Sigmoid colon (tissue), 6 donors: ENCODE measurements at regions not wholly inside any gene's neighbourhood (a gene's known extent, or its start where the extent isn't known, plus 50 kb on each side); places are given as distances from the start of the nearest gene placed in this dataset.

Experiments used
- DNase-seq: peaks from one replicate; pipeline ENCODE4 v3.0.0-alpha.2; 2019
- H3K27ac ChIP-seq, 4 donors: fragments of 200-600 bp; sonication (generic); one replicate each; pipeline ENCODE4 v1.5.1; 2016 to 2019; ENCODE audit warnings: mild to moderate bottlenecking in 1 of 4
- H3K27me3 ChIP-seq, 3 donors: fragments of 200-600 bp; sonication (generic); one replicate each; pipeline ENCODE4 v1.5.1; 2019; ENCODE audit warnings: mild to moderate bottlenecking in 1 of 3
- H3K36me3 ChIP-seq, 4 donors: fragments of 200-600 bp; sonication (generic); one replicate each; pipeline ENCODE4 v1.5.1; 2016 to 2019
- H3K4me1 ChIP-seq, 4 donors: fragments of 200-600 bp; sonication (generic); one replicate each; pipeline ENCODE4 v1.5.1; 2017 to 2019
- H3K4me3 ChIP-seq, 4 donors: fragments of 200-600 bp; sonication (generic); one replicate each; pipeline ENCODE4 v1.5.1; 2017 to 2019; ENCODE audit warnings: mild to moderate bottlenecking in 2 of 4, moderate library complexity in 1 of 4
- H3K9me3 ChIP-seq, 4 donors: fragments of 200-600 bp in 3 of 4; sonication (generic) in 3 of 4; one replicate each; pipeline versions ENCODE4 v1.5.1 to v1.6.1; 2013 to 2019
- EP300 ChIP-seq, 4 donors: sonication (generic); formaldehyde crosslinking; IDR thresholded peaks; one replicate each; pipeline ENCODE4 v1.6.1; 2017; ENCODE audit warnings: antibody characterized with exemption in 4 of 4
- POLR2A ChIP-seq, 2 donors: fragments of 450-650 bp; IDR thresholded peaks; one replicate each; pipeline ENCODE4 v1.6.1; 2016; ENCODE audit warnings: antibody characterized with exemption in 2 of 2, mild to moderate bottlenecking in 2 of 2, moderate library complexity in 2 of 2
- POLR2AphosphoS5 ChIP-seq, 4 donors: sonication (generic); formaldehyde crosslinking; IDR thresholded peaks; one replicate each; pipeline ENCODE4 v1.6.1; 2017; ENCODE audit warnings: antibody characterized with exemption in 4 of 4
- WGBS, 2 donors: extraction: QIAGEN DNeasy Blood & Tissue Kit; methylation state at CpG; one replicate each; pipeline ENCODE4 v1.1.7; 2013; 5-methylcytosine and 5-hydroxymethylcytosine counted together
- intact Hi-C: fragments of 100-400 bp; cut with DNase I; formaldehyde crosslinking; loops from one replicate; pipeline ENCODE4 v1.15.1; 2023
- TF ChIP-seq, protein P1 (sequence below), 4 experiments: fragments of 450-650 bp in 3 of 4; fragments of 200-600 bp in 1 of 4; IDR thresholded peaks; one replicate each; pipeline ENCODE4 v1.5.1; 2016 to 2019; ENCODE audit warnings: antibody characterized with exemption in 4 of 4, mild to moderate bottlenecking in 3 of 4, moderate library complexity in 2 of 4
- donor health status: healthy with polysubstance abuse.
- donor health status: healthy.

GRCh38 chr3:41045491-41045890 lies 153.8 kb upstream of the CTNNB1 start:
- H3K36me3 ChIP-seq, result no peaks in the 10 kb centered on the region
- TF ChIP-seq POLR2AphosphoS5 (IDR thresholded peaks at IDR 0.05), result no peak
- no peak for TF ChIP-seq POLR2A (IDR thresholded peaks at IDR 0.05)
- no peak for TF ChIP-seq EP300 (IDR thresholded peaks at IDR 0.05)
- TF ChIP-seq, protein P1, sequence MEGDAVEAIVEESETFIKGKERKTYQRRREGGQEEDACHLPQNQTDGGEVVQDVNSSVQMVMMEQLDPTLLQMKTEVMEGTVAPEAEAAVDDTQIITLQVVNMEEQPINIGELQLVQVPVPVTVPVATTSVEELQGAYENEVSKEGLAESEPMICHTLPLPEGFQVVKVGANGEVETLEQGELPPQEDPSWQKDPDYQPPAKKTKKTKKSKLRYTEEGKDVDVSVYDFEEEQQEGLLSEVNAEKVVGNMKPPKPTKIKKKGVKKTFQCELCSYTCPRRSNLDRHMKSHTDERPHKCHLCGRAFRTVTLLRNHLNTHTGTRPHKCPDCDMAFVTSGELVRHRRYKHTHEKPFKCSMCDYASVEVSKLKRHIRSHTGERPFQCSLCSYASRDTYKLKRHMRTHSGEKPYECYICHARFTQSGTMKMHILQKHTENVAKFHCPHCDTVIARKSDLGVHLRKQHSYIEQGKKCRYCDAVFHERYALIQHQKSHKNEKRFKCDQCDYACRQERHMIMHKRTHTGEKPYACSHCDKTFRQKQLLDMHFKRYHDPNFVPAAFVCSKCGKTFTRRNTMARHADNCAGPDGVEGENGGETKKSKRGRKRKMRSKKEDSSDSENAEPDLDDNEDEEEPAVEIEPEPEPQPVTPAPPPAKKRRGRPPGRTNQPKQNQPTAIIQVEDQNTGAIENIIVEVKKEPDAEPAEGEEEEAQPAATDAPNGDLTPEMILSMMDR (IDR thresholded peaks at IDR 0.05), result no peak

GRCh38 chr3:41050144-41050543 lies 149.2 kb upstream of the CTNNB1 start:
- intact Hi-C loops, result no loop called here
- TF ChIP-seq POLR2A (IDR thresholded peaks at IDR 0.05) (no peak), POLR2AphosphoS5 (IDR thresholded peaks at IDR 0.05) (no peak), EP300 (IDR thresholded peaks at IDR 0.05) (no peak)
- TF ChIP-seq, protein P1 (IDR thresholded peaks at IDR 0.05), result no peak
- Histone ChIP-seq H3K4me3 (no peak overlapping the region), H3K9me3 (peaks cover 0 to 2% (median 0%) of the 10 kb centered on the region in 4 donors), H3K36me3 (no peaks in the 10 kb centered on the region), H3K27me3 (no peaks in the 10 kb centered on the region), H3K4me1 (no peaks in the 10 kb centered on the region), H3K27ac (no peak overlapping the region)
- no peak for DNase-seq
- 46 to 85% methylated on average over 4 of the region's 4 CpGs for WGBS, 2 donors

More at GRCh38 chr3:41045491-41045890, 153.8 kb upstream of the CTNNB1 start:
- Histone ChIP-seq H3K27ac (no peak overlapping the region), H3K4me1 (no peaks in the 10 kb centered on the region), H3K9me3 (peaks cover 0 to 2% (median 0%) of the 10 kb centered on the region in 4 donors), H3K4me3 (no peak overlapping the region), H3K27me3 (no peaks in the 10 kb centered on the region)
- intact Hi-C loops, result no loop called here
- WGBS, 2 donors, result 83 to 87% methylated on average over 4 of the region's 4 CpGs
- DNase-seq, result no peak

GRCh38 chr3:41053220-41053619 lies 146.1 kb upstream of the CTNNB1 start:
- Histone ChIP-seq H3K27ac (no peak overlapping the region), H3K36me3 (no peaks in the 10 kb centered on the region), H3K9me3 (no peaks in the 10 kb centered on the region), H3K4me1 (no peaks in the 10 kb centered on the region), H3K27me3 (no peaks in the 10 kb centered on the region), H3K4me3 (no peak overlapping the region)
- TF ChIP-seq POLR2A (IDR thresholded peaks at IDR 0.05), result no peak
- no peak for TF ChIP-seq POLR2AphosphoS5 (IDR thresholded peaks at IDR 0.05)
- TF ChIP-seq, protein P1 (IDR thresholded peaks at IDR 0.05), result no peak
- TF ChIP-seq EP300 (IDR thresholded peaks at IDR 0.05), result no peak
- DNase-seq, result no peak
- 89 to 96% methylated on average over 2 of the region's 2 CpGs for WGBS, 2 donors
- intact Hi-C loops, result no loop called here

DNA sequence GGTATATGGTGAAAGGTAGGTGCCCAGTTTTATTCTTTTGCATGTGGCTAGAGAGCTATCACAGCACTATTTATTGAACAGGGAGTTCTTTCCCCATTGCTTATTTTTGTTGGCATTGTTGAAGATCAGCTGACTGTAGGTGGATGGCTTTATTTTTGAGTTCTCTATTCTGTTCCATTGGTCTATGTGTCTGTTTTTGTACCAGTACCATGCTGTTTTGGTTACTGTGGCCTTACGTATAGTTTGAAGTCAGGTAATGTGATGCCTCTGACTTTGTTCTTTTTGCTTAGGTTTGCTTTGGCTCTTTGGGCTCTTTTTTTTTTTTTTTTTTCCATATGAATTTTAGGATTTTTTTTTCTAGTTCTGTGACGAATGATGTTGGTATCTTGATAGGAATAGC lies 139.2 kb upstream of the CTNNB1 start:
- H3K36me3 ChIP-seq, result no peaks in the 10 kb centered on the region
- TF ChIP-seq POLR2A (IDR thresholded peaks at IDR 0.05) (no peak), EP300 (IDR thresholded peaks at IDR 0.05) (no peak), POLR2AphosphoS5 (IDR thresholded peaks at IDR 0.05) (no peak)
- 92 to 96% methylated on average over 2 of the region's 2 CpGs for WGBS, 2 donors
- DNase-seq, result no peak
- no peaks in the 10 kb centered on the region for H3K9me3 ChIP-seq
- no peak overlapping the region for H3K27ac ChIP-seq
- H3K4me1 ChIP-seq, result no peaks in the 10 kb centered on the region
- intact Hi-C loops, result no loop called here
- H3K4me3 ChIP-seq, result no peak overlapping the region
- H3K27me3 ChIP-seq, result no peaks in the 10 kb centered on the region

GRCh38 chr3:41064070-41064469 lies 135.2 kb upstream of the CTNNB1 start:
- no peak for TF ChIP-seq POLR2A (IDR thresholded peaks at IDR 0.05)
- TF ChIP-seq, protein P1 (IDR thresholded peaks at IDR 0.05), result no peak
- no peak for TF ChIP-seq EP300 (IDR thresholded peaks at IDR 0.05)
- no peak for TF ChIP-seq POLR2AphosphoS5 (IDR thresholded peaks at IDR 0.05)
- Histone ChIP-seq H3K4me1 (no peaks in the 10 kb centered on the region), H3K4me3 (no peak overlapping the region), H3K27ac (no peak overlapping the region), H3K9me3 (no peaks in the 10 kb centered on the region), H3K36me3 (no peaks in the 10 kb centered on the region), H3K27me3 (no peaks in the 10 kb centered on the region)
- no peak for DNase-seq
- intact Hi-C loops, result no loop called here
- 89 to 94% methylated on average over 1 of the region's 1 CpG for WGBS, 2 donors
